DOHH2 (cell line): ENCODE measurements at regions not wholly inside any gene's neighbourhood (a gene's known extent, or its start where the extent isn't known, plus 50 kb on each side); places are given as distances from the start of the nearest gene placed in this dataset.

Experiments
- H3F3A ChIP-seq: fragments of 200-600 bp; sonication (generic), shearing (Covaris generic); 2 replicates; pipeline ENCODE4 v1.6.0; 2016; ENCODE audit warnings: antibody characterized with exemption, mild to moderate bottlenecking; ENCODE audit not compliant: control insufficient read depth, insufficient read depth
- H3K27ac ChIP-seq: fragments of 200-600 bp; sonication (generic); 2 replicates; pipeline ENCODE4 v1.5.1; 2014; ENCODE audit warnings: low read depth, mild to moderate bottlenecking, low read length, moderate library complexity
- H3K27me3 ChIP-seq: fragments of 200-600 bp; sonication (generic); 2 replicates; pipeline ENCODE4 v1.6.1; 2014; ENCODE audit warnings: mild to moderate bottlenecking, low read length, mixed read lengths; ENCODE audit not compliant: control insufficient read depth
- H3K36me3 ChIP-seq: fragments of 200-600 bp; sonication (generic); 2 replicates; pipeline ENCODE4 v1.6.1; 2014; ENCODE audit warnings: mild to moderate bottlenecking, low read length, moderate library complexity, mixed read lengths; ENCODE audit not compliant: control insufficient read depth
- H3K4me1 ChIP-seq: fragments of 200-600 bp; sonication (generic); 2 replicates; pipeline ENCODE4 v1.6.1; 2014; ENCODE audit warnings: mild to moderate bottlenecking, low read length, mixed read lengths; ENCODE audit not compliant: control insufficient read depth
- H3K4me2 ChIP-seq: fragments of 200-600 bp; sonication (generic); 2 replicates; pipeline ENCODE4 v1.6.0; 2014; ENCODE audit warnings: mild to moderate bottlenecking, low read length, moderate library complexity
- H3K4me3 ChIP-seq: fragments of 200-600 bp; sonication (generic); 2 replicates; pipeline ENCODE4 v1.5.1; 2014; ENCODE audit warnings: mild to moderate bottlenecking, low read length, mixed read lengths
- H3K79me2 ChIP-seq: fragments of 200-600 bp; sonication (generic); 2 replicates; pipeline ENCODE4 v1.6.1; 2014; ENCODE audit warnings: mild to moderate bottlenecking, low read length, mixed read lengths; ENCODE audit not compliant: control insufficient read depth
- H3K9me2 ChIP-seq: fragments of 200-600 bp; sonication (generic); replicated peaks from 2 replicates; pipeline ENCODE4 v1.6.1; 2014; ENCODE audit warnings: mild to moderate bottlenecking, low read length, mixed read lengths; ENCODE audit not compliant: control insufficient read depth
- H3K9me3 ChIP-seq: fragments of 200-600 bp; sonication (generic); 2 replicates; pipeline ENCODE4 v1.6.1; 2014; ENCODE audit warnings: antibody characterized with exemption, low read length, mixed read lengths; ENCODE audit not compliant: control insufficient read depth, insufficient read depth
- H4K20me1 ChIP-seq: fragments of 200-600 bp; sonication (generic); 2 replicates; pipeline ENCODE4 v1.6.0; 2014; ENCODE audit warnings: low read depth, mild to moderate bottlenecking, antibody characterized with exemption, low read length, moderate library complexity; ENCODE audit not compliant: control insufficient read depth, insufficient read depth
- EZH2phosphoT487 ChIP-seq: fragments of 200-600 bp; sonication (generic); IDR thresholded peaks from 2 replicates; pipeline ENCODE4 v1.6.1; 2017; ENCODE audit warnings: borderline replicate concordance, mild to moderate bottlenecking, antibody characterized with exemption, low read length, moderate library complexity, mixed read lengths
- TF ChIP-seq, protein P1 (sequence below): fragments of 200-600 bp; sonication (generic); IDR thresholded peaks from one replicate; pipeline ENCODE4 v1.5.1; 2014; ENCODE audit warnings: antibody characterized with exemption, mild to moderate bottlenecking, low read depth, low read length; ENCODE audit not compliant: poor library complexity, severe bottlenecking

DNA sequence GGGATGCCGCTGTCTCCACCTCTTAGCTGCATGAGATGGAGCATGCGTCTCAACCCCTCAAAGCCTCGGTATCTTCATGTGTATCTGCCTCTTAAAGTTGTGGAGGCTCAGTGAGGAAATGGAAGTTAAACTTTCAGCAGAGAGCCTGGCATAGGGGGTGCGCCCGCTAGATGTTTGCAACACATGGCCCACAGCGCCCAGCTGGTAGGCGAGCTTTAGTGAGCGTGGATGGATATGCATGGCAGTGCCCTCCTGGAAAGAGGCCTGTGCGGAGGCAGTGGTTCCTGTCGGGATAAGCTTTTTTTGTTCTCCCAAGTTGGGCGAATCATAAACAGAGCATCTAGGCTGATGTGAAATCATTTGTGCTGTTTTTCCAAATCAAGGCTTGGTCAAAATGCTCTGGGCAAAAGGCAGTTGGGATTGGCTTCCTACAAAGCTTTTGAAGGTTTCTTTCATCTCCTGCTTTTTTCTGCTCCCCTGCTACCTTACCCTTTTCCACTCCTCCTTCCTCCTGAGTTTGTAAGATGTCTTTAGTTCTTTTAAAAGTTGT is 272.4 kb upstream of the TPM1 start:
- Histone ChIP-seq H3K4me2 (no peak overlapping the region), H3K9me2 (no peaks in the 10 kb centered on the region)

DNA sequence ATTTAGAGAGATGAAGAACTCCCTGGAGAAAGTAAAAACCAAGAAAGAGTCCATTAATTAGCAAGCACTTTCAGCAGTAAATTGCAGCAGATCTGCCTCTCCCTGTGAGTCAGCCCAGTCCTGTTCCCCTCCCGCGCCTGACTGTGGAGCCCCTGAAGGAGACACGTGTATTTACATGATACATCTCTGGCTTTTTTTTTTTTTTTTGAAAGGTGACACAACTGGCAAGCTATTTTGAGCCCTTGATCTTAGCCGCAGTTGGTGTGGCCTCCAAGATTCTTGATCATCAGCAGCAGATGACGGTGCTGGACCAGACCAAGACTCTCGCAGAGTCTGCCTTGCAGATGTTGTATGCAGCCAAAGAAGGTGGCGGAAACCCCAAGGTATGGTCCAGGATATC is 271.8 kb upstream of the TPM1 start:
- no peak overlapping the region for H3K4me3 ChIP-seq
- TF ChIP-seq, protein P1, sequence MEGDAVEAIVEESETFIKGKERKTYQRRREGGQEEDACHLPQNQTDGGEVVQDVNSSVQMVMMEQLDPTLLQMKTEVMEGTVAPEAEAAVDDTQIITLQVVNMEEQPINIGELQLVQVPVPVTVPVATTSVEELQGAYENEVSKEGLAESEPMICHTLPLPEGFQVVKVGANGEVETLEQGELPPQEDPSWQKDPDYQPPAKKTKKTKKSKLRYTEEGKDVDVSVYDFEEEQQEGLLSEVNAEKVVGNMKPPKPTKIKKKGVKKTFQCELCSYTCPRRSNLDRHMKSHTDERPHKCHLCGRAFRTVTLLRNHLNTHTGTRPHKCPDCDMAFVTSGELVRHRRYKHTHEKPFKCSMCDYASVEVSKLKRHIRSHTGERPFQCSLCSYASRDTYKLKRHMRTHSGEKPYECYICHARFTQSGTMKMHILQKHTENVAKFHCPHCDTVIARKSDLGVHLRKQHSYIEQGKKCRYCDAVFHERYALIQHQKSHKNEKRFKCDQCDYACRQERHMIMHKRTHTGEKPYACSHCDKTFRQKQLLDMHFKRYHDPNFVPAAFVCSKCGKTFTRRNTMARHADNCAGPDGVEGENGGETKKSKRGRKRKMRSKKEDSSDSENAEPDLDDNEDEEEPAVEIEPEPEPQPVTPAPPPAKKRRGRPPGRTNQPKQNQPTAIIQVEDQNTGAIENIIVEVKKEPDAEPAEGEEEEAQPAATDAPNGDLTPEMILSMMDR, result no peak
- TF ChIP-seq EZH2phosphoT487, result no peak
- no peak overlapping the region for H3K4me2 ChIP-seq
- H3F3A ChIP-seq, result no peaks in the 10 kb centered on the region
- no peaks in the 10 kb centered on the region for H4K20me1 ChIP-seq
- H3K27me3 ChIP-seq, result no peaks in the 10 kb centered on the region
- H3K36me3 ChIP-seq, result no peaks in the 10 kb centered on the region
- H3K79me2 ChIP-seq, result no peaks in the 10 kb centered on the region
- no peaks in the 10 kb centered on the region for H3K4me1 ChIP-seq
- no peak overlapping the region for H3K27ac ChIP-seq
- no peaks in the 10 kb centered on the region for H3K9me3 ChIP-seq
- H3K9me2 ChIP-seq, result no peaks in the 10 kb centered on the region

More for the DNA sequence above, 272.4 kb upstream of the TPM1 start:
- Histone ChIP-seq H3K79me2 (no peaks in the 10 kb centered on the region), H3K27me3 (no peaks in the 10 kb centered on the region), H3K36me3 (no peaks in the 10 kb centered on the region), H3K4me3 (no peak overlapping the region), H4K20me1 (no peaks in the 10 kb centered on the region), H3K27ac (no peak overlapping the region), H3F3A (no peaks in the 10 kb centered on the region), H3K4me1 (no peaks in the 10 kb centered on the region), H3K9me3 (no peaks in the 10 kb centered on the region)
- TF ChIP-seq EZH2phosphoT487, result no peak
- TF ChIP-seq, protein P1, result no peak

DNA sequence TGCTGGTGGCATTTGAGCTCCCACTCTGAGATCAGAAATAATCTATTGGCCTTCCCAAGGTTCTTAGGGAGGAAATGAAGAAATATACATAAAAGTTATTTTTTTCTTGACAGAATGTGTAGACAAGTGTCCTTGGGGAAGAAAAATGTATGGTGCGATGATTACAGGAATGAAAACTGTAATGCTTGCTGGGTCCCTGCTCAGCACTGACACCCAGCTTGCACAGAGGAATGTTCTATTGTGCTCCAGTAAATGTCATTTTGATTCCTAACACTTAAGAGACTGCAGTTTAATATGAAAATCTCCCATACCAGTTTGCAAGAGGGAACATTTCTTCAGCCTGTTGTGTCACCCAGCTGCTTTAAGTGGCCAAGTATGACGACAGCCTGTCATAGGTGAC is 271.3 kb upstream of the TPM1 start:
- no peaks in the 10 kb centered on the region for H3K36me3 ChIP-seq
- no peak overlapping the region for H3K4me2 ChIP-seq
- H4K20me1 ChIP-seq, result no peaks in the 10 kb centered on the region
- no peaks in the 10 kb centered on the region for H3K79me2 ChIP-seq
- H3K27ac ChIP-seq, result no peak overlapping the region
- H3K9me3 ChIP-seq, result no peaks in the 10 kb centered on the region
- no peak overlapping the region for H3K4me3 ChIP-seq
- H3F3A ChIP-seq, result no peaks in the 10 kb centered on the region
- H3K9me2 ChIP-seq, result no peaks in the 10 kb centered on the region
- H3K4me1 ChIP-seq, result no peaks in the 10 kb centered on the region
- no peaks in the 10 kb centered on the region for H3K27me3 ChIP-seq
- TF ChIP-seq, protein P1, result no peak
- TF ChIP-seq EZH2phosphoT487, result no peak
